ENCODE measurements at regions not wholly inside any gene's neighbourhood (a gene's known extent, or its start where the extent isn't known, plus 50 kb on each side); places are given as distances from the start of the nearest gene placed in this dataset.

- ATAC-seq (ENCODE audit: low read depth) (no peak), DNase-seq (ENCODE audit: low spot score) (no peak)
- H3K36me3 ChIP-seq (ENCODE audit: low read depth) = no peaks in the 10 kb centered on the region
- no peak overlapping the region for H3K4me3 ChIP-seq (ENCODE audit: severe bottlenecking)
- H3K27ac ChIP-seq (ENCODE audit: poor library complexity, severe bottlenecking) = no peak overlapping the region
- TF ChIP-seq CTCF (IDR thresholded peaks at IDR 0.05; ENCODE audit: poor library complexity, severe bottlenecking) = no peak
- H3K9me3 ChIP-seq (ENCODE audit: severe bottlenecking) = no peaks in the 10 kb centered on the region
- no peaks in the 10 kb centered on the region for H3K27me3 ChIP-seq (ENCODE audit: insufficient read depth, poor library complexity, severe bottlenecking)
- no peaks in the 10 kb centered on the region for H3K4me1 ChIP-seq (ENCODE audit: insufficient read depth, poor library complexity, severe bottlenecking)
Observed at GRCh38 chr2:120995656-120996190, 260.1 kb downstream of the GLI2 start.

- no peak for TF ChIP-seq CTCF (IDR thresholded peaks at IDR 0.05; ENCODE audit: poor library complexity, severe bottlenecking)
- Histone ChIP-seq H3K27me3 (ENCODE audit: insufficient read depth, poor library complexity, severe bottlenecking) (no peaks in the 10 kb centered on the region), H3K4me3 (ENCODE audit: severe bottlenecking) (no peak overlapping the region), H3K27ac (ENCODE audit: poor library complexity, severe bottlenecking) (no peak overlapping the region), H3K9me3 (ENCODE audit: severe bottlenecking) (no peaks in the 10 kb centered on the region), H3K4me1 (ENCODE audit: insufficient read depth, poor library complexity, severe bottlenecking) (no peaks in the 10 kb centered on the region), H3K36me3 (ENCODE audit: low read depth) (no peaks in the 10 kb centered on the region)
- no peak for DNase-seq (ENCODE audit: low spot score)
- ATAC-seq (ENCODE audit: low read depth) = no peak
Observed at GRCh38 chr2:120999377-121000097, 263.9 kb downstream of the GLI2 start.

- Histone ChIP-seq H3K27me3 (ENCODE audit: insufficient read depth, poor library complexity, severe bottlenecking) (no peaks in the 10 kb centered on the region), H3K9me3 (ENCODE audit: severe bottlenecking) (no peaks in the 10 kb centered on the region), H3K27ac (ENCODE audit: poor library complexity, severe bottlenecking) (no peak overlapping the region), H3K36me3 (ENCODE audit: low read depth) (no peaks in the 10 kb centered on the region), H3K4me3 (ENCODE audit: severe bottlenecking) (no peak overlapping the region), H3K4me1 (ENCODE audit: insufficient read depth, poor library complexity, severe bottlenecking) (no peaks in the 10 kb centered on the region)
- no peak for TF ChIP-seq CTCF (IDR thresholded peaks at IDR 0.05; ENCODE audit: poor library complexity, severe bottlenecking)
- ATAC-seq (ENCODE audit: low read depth) (no peak), DNase-seq (ENCODE audit: low spot score) (no peak)
Observed at GRCh38 chr2:121000804-121001203, 265.1 kb downstream of the GLI2 start.

- H3K4me3 ChIP-seq (ENCODE audit: severe bottlenecking) = no peak overlapping the region
- ATAC-seq (ENCODE audit: low read depth) = no peak
- no peaks in the 10 kb centered on the region for H3K9me3 ChIP-seq (ENCODE audit: severe bottlenecking)
- H3K36me3 ChIP-seq (ENCODE audit: low read depth) = no peaks in the 10 kb centered on the region
- TF ChIP-seq CTCF (IDR thresholded peaks at IDR 0.05; ENCODE audit: poor library complexity, severe bottlenecking) = no peak
- H3K27me3 ChIP-seq (ENCODE audit: insufficient read depth, poor library complexity, severe bottlenecking) = no peaks in the 10 kb centered on the region
- H3K27ac ChIP-seq (ENCODE audit: poor library complexity, severe bottlenecking) = no peak overlapping the region
- no peaks in the 10 kb centered on the region for H3K4me1 ChIP-seq (ENCODE audit: insufficient read depth, poor library complexity, severe bottlenecking)
- no peak for DNase-seq (ENCODE audit: low spot score)
Observed at GRCh38 chr2:121001641-121002040, 266.0 kb downstream of the GLI2 start.

- TF ChIP-seq CTCF (IDR thresholded peaks at IDR 0.05; ENCODE audit: poor library complexity, severe bottlenecking) = no peak
- H3K4me1 ChIP-seq (ENCODE audit: insufficient read depth, poor library complexity, severe bottlenecking) = no peaks in the 10 kb centered on the region
- H3K27ac ChIP-seq (ENCODE audit: poor library complexity, severe bottlenecking) = no peak overlapping the region
- H3K4me3 ChIP-seq (ENCODE audit: severe bottlenecking) = no peak overlapping the region
- no peaks in the 10 kb centered on the region for H3K36me3 ChIP-seq (ENCODE audit: low read depth)
- no peaks in the 10 kb centered on the region for H3K27me3 ChIP-seq (ENCODE audit: insufficient read depth, poor library complexity, severe bottlenecking)
- no peaks in the 10 kb centered on the region for H3K9me3 ChIP-seq (ENCODE audit: severe bottlenecking)
- ATAC-seq (ENCODE audit: low read depth) (no peak), DNase-seq (ENCODE audit: low spot score) (no peak)
Observed at GRCh38 chr2:121002597-121002996, 266.9 kb downstream of the GLI2 start.

Data from RWPE2 (cell line).